Panc1 (cell line): ENCODE measurements at regions not wholly inside any gene's neighbourhood (a gene's known extent, or its start where the extent isn't known, plus 50 kb on each side); places are given as distances from the start of the nearest gene placed in this dataset.

ENCODE experiments used
- ATAC-seq: fragments of 200-7000 bp; cut with Tn5 transposase; 2 replicates; pipeline ENCODE4 v1.9.1; 2020; ENCODE audit warnings: mild to moderate bottlenecking, moderate library complexity
- BruUV-seq: library from RNA; stranded (reverse); fragments of 400-500 nt; replicated peaks from 2 replicates; lab custom pipeline; 2021; lab: Mats Ljungman, UMichigan
- CTCF ChIA-PET: fragments of 300-600 bp; sonication (Branson Sonifier 250); formaldehyde crosslinking; loops from one replicate; lab custom pipeline; 2022; ENCODE audit warnings: antibody characterized with exemption; lab: Charles Lee
- POLR2A ChIA-PET: fragments of 300-600 bp; sonication (Branson Sonifier 250); formaldehyde crosslinking; loops from one replicate; lab custom pipeline; 2022; ENCODE audit warnings: antibody characterized with exemption; lab: Charles Lee
- DNase-seq: peaks from one replicate; pipeline ENCODE4 v3.0.0-alpha.2; 2010; ENCODE audit warnings: low read depth, low spot score
- H3K27ac ChIP-seq: 2 replicates; pipeline ENCODE4 v1.5.1; 2011; ENCODE audit warnings: mild to moderate bottlenecking, low read length, inconsistent platforms
- H3K27me3 ChIP-seq: fragments of 200-500 bp; sonication (Bioruptor generic); 2 replicates; pipeline ENCODE4 v1.6.0; 2014; ENCODE audit warnings: low read length, inconsistent platforms; ENCODE audit not compliant: control insufficient read depth, insufficient read depth
- H3K36me3 ChIP-seq: fragments of 200-500 bp; sonication (Bioruptor generic); 2 replicates; pipeline ENCODE4 v1.5.1; 2014; ENCODE audit warnings: inconsistent platforms, mild to moderate bottlenecking, low read length, moderate library complexity; ENCODE audit not compliant: control insufficient read depth, insufficient read depth
- H3K4me1 ChIP-seq: 2 replicates; pipeline ENCODE4 v1.5.1; 2011; ENCODE audit warnings: inconsistent platforms, mild to moderate bottlenecking, low read length, moderate library complexity; ENCODE audit not compliant: control insufficient read depth, insufficient read depth
- H3K4me3 ChIP-seq, 2 experiments: 2 replicates each; pipeline ENCODE4 v1.5.1; 2011 to 2012; ENCODE audit warnings: low read depth in 2 of 2, low read length in 2 of 2, mild to moderate bottlenecking in 2 of 2, inconsistent platforms in 1 of 2, moderate library complexity in 1 of 2
- H3K9me3 ChIP-seq: fragments of 200-500 bp; sonication (Bioruptor generic); 2 replicates; pipeline ENCODE4 v1.5.1; 2014; ENCODE audit warnings: low read depth, mild to moderate bottlenecking, inconsistent platforms, low read length, moderate library complexity; ENCODE audit not compliant: control insufficient read depth, insufficient read depth
- CTCF ChIP-seq: fragments of 450-650 bp; IDR thresholded peaks from 2 replicates; pipeline ENCODE4 v1.5.1; 2017; ENCODE audit warnings: mild to moderate bottlenecking
- POLR2AphosphoS5 ChIP-seq: IDR thresholded peaks from 2 replicates; pipeline ENCODE4 v1.6.1; 2012; ENCODE audit warnings: mild to moderate bottlenecking, low read depth, low read length, moderate library complexity
- REST ChIP-seq, 2 experiments: IDR thresholded peaks; 2 replicates each; pipeline ENCODE4 v1.6.1; 2011 to 2012; ENCODE audit warnings: low read depth in 2 of 2, control low read depth in 1 of 2, low read length in 1 of 2, mild to moderate bottlenecking in 1 of 2, moderate library complexity in 1 of 2; ENCODE audit not compliant: insufficient read depth in 1 of 2
- SIN3A ChIP-seq: IDR thresholded peaks from 2 replicates; pipeline ENCODE4 v1.6.1; 2012; ENCODE audit warnings: low read depth, mild to moderate bottlenecking, low read length, moderate library complexity, borderline replicate concordance; ENCODE audit not compliant: insufficient read depth
- TCF7L2 ChIP-seq: IDR thresholded peaks from 2 replicates; pipeline ENCODE4 v1.6.1; 2011; ENCODE audit warnings: mild to moderate bottlenecking, low read depth, low read length, inconsistent platforms
- in situ Hi-C: cut with HindIII; loops from 2 replicates; pipeline ENCODE4 v1.10.0; 2016; ENCODE audit warnings: low sequenced_read_pairs, low pct_unique_long_range_greater_than_20kb
- intact Hi-C: fragments of 100-400 bp; cut with micrococcal nuclease; formaldehyde crosslinking; loops from one replicate; pipeline ENCODE4 v1.10.0; 2022; ENCODE audit not compliant: unreplicated experiment

GRCh38 chr6:147859071-147859470 is 350.6 kb downstream of the SAMD5 start:
- intact Hi-C loops, result no loop called here
- H3K9me3 ChIP-seq, result no peaks in the 10 kb centered on the region
- H3K27me3 ChIP-seq, result no peaks in the 10 kb centered on the region
- H3K36me3 ChIP-seq, result no peaks in the 10 kb centered on the region
- no TSS peak for BruUV-seq
- DNase-seq (no peak), ATAC-seq (no peak)
- ChIA-PET CTCF (no interaction called here), POLR2A (no interaction called here)
- H3K4me3 ChIP-seq, result no peak overlapping the region
- no peaks in the 10 kb centered on the region for H3K4me1 ChIP-seq
- TF ChIP-seq TCF7L2 (no peak), CTCF (no peak), SIN3A (no peak), REST (IDR thresholded peaks at IDR 0.05; ENCODE audit: insufficient read depth in 1 of 2, low read depth in 2 of 2, low read length in 1 of 2) (no peak), POLR2AphosphoS5 (no peak)
- in situ Hi-C loops, result no loop called here
- H3K27ac ChIP-seq, result no peak overlapping the region

GRCh38 chr6:147861696-147862095 is 353.2 kb downstream of the SAMD5 start:
- Histone ChIP-seq H3K36me3 (no peaks in the 10 kb centered on the region), H3K27ac (no peak overlapping the region), H3K4me3 (no peak overlapping the region), H3K9me3 (no peaks in the 10 kb centered on the region), H3K4me1 (no peaks in the 10 kb centered on the region), H3K27me3 (no peaks in the 10 kb centered on the region)
- POLR2A ChIA-PET, result no interaction called here
- in situ Hi-C loops, result no loop called here
- ATAC-seq (no peak), DNase-seq (no peak)
- no peak for TF ChIP-seq SIN3A
- intact Hi-C loops, result no loop called here
- CTCF ChIA-PET, result no interaction called here
- no TSS peak for BruUV-seq

GRCh38 chr6:147867433-147868226 is 359.1 kb downstream of the SAMD5 start:
- no TSS peak for BruUV-seq
- no peaks in the 10 kb centered on the region for H3K36me3 ChIP-seq
- TF ChIP-seq REST (IDR thresholded peaks at IDR 0.05; ENCODE audit: insufficient read depth in 1 of 2, low read depth in 2 of 2, low read length in 1 of 2) (no peak), POLR2AphosphoS5 (no peak), CTCF (no peak), SIN3A (no peak), TCF7L2 (no peak)
- H3K27me3 ChIP-seq, result no peaks in the 10 kb centered on the region
- ChIA-PET CTCF (no interaction called here), POLR2A (no interaction called here)
- in situ Hi-C loops (no loop called here), intact Hi-C loops (no loop called here)
- ATAC-seq, result no peak
- no peak overlapping the region for H3K4me3 ChIP-seq
- no peaks in the 10 kb centered on the region for H3K4me1 ChIP-seq
- H3K9me3 ChIP-seq, result no peaks in the 10 kb centered on the region
- no peak for DNase-seq
- H3K27ac ChIP-seq, result no peak overlapping the region
